ENCODE measurements at regions not wholly inside any gene's neighbourhood (a gene's known extent, or its start where the extent isn't known, plus 50 kb on each side); places are given as distances from the start of the nearest gene placed in this dataset.

- TF ChIP-seq CTCF (IDR thresholded peaks at IDR 0.05) = no peak
- no peak for TF ChIP-seq POLR2A (IDR thresholded peaks at IDR 0.05)
These were observed 61.3 kb downstream of the SLITRK6 start for GRCh38 chr13:85737952-85738351.

Data from breast epithelium (tissue), 3 donors.